ENCODE measurements at regions not wholly inside any gene's neighbourhood (a gene's known extent, or its start where the extent isn't known, plus 50 kb on each side); places are given as distances from the start of the nearest gene placed in this dataset. TPM values are rescaled to one million over a fixed set of nuclear protein-coding genes. Genes with fewer than 3 reads are reported as not detected.

- Histone ChIP-seq H3K27ac (ENCODE audit: low read depth, low read length, poor library complexity, severe bottlenecking) (no peak overlapping the region), H3K27me3 (replicated peaks; ENCODE audit: insufficient read depth, low read depth, low read length, poor library complexity) (no peaks in the 10 kb centered on the region), H3K4me3 (ENCODE audit: low read depth, low read length, poor library complexity, severe bottlenecking) (no peak overlapping the region), H3K36me3 (ENCODE audit: insufficient read depth, low read length, poor library complexity, severe bottlenecking) (no peaks in the 10 kb centered on the region), H3K9me3 (ENCODE audit: low read depth, low read length, poor library complexity, severe bottlenecking) (peaks cover 16% of the 10 kb centered on the region), H3K4me1 (ENCODE audit: insufficient read depth, low read length, poor library complexity, severe bottlenecking) (no peaks in the 10 kb centered on the region)
- ChIA-PET CTCF (no interaction called here), POLR2A (ENCODE audit: low non-redundant PET) (no interaction called here)
- no peak for DNase-seq (ENCODE audit: low spot score)
- no peak for TF ChIP-seq EZH2 (IDR thresholded peaks at IDR 0.05; ENCODE audit: borderline replicate concordance, low read depth, low read length, poor library complexity, severe bottlenecking)
- TF ChIP-seq, protein P1, sequence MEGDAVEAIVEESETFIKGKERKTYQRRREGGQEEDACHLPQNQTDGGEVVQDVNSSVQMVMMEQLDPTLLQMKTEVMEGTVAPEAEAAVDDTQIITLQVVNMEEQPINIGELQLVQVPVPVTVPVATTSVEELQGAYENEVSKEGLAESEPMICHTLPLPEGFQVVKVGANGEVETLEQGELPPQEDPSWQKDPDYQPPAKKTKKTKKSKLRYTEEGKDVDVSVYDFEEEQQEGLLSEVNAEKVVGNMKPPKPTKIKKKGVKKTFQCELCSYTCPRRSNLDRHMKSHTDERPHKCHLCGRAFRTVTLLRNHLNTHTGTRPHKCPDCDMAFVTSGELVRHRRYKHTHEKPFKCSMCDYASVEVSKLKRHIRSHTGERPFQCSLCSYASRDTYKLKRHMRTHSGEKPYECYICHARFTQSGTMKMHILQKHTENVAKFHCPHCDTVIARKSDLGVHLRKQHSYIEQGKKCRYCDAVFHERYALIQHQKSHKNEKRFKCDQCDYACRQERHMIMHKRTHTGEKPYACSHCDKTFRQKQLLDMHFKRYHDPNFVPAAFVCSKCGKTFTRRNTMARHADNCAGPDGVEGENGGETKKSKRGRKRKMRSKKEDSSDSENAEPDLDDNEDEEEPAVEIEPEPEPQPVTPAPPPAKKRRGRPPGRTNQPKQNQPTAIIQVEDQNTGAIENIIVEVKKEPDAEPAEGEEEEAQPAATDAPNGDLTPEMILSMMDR (conservative IDR thresholded peaks at IDR 0.05; ENCODE audit: low read depth, low read length), result no peak
- intact Hi-C loops (cut with micrococcal nuclease; ENCODE audit: unreplicated experiment), result no loop called here
- no TSS peak for BruUV-seq (replicated peaks)
Observed at GRCh38 chr9:93730217-93730616, 153.8 kb downstream of the PHF2 start.

Small RNA genes lying in the stretch of these regions (microRNA-seq; reads per million reads assigned to microRNA genes)
- gene MIR4291, result not detected

Data from A673 (cell line).